GM23338 (cell line): ENCODE measurements at regions not wholly inside any gene's neighbourhood (a gene's known extent, or its start where the extent isn't known, plus 50 kb on each side); places are given as distances from the start of the nearest gene placed in this dataset.
A peak's percentile ranks its signal among the peaks of the same experiment; 100 is the strongest.

Experiments used
- ATAC-seq: fragments of 200-7000 bp; cut with Tn5 transposase; 3 replicates; pipeline ENCODE4 v1.9.1; 2020
- DNase-seq: peaks from one replicate; pipeline ENCODE4 v3.0.0-alpha.2; 2015; ENCODE audit warnings: low spot score
- H2AFZ ChIP-seq: fragments of 200-600 bp; sonication (generic); 2 replicates; pipeline ENCODE4 v1.8.0; 2016; ENCODE audit warnings: antibody characterized with exemption, mild to moderate bottlenecking, moderate library complexity
- H3F3A ChIP-seq: fragments of 200-600 bp; sonication (generic); replicated peaks from 2 replicates; pipeline ENCODE4 v1.8.0; 2017; ENCODE audit warnings: antibody characterized with exemption, mixed run types, low read depth
- H3K27ac ChIP-seq: fragments of 200-600 bp; sonication (generic); 2 replicates; pipeline ENCODE4 v1.6.1; 2016; ENCODE audit warnings: low read depth
- H3K27me3 ChIP-seq: fragments of 200-600 bp; sonication (generic); 2 replicates; pipeline ENCODE4 v1.8.0; 2016; ENCODE audit warnings: mild to moderate bottlenecking, mixed run types, moderate library complexity; ENCODE audit not compliant: insufficient read depth
- H3K36me3 ChIP-seq: fragments of 200-600 bp; sonication (generic); 2 replicates; pipeline ENCODE4 v1.8.0; 2016; ENCODE audit warnings: mild to moderate bottlenecking; ENCODE audit not compliant: insufficient read depth
- H3K4me1 ChIP-seq: fragments of 200-600 bp; sonication (generic); 2 replicates; pipeline ENCODE4 v1.8.0; 2016; ENCODE audit warnings: mild to moderate bottlenecking, moderate library complexity; ENCODE audit not compliant: insufficient read depth
- H3K4me2 ChIP-seq: fragments of 200-600 bp; sonication (generic); 2 replicates; pipeline ENCODE4 v1.7.1; 2017; ENCODE audit warnings: mixed run types
- H3K4me3 ChIP-seq: fragments of 200-600 bp; sonication (generic); 2 replicates; pipeline ENCODE4 v1.6.1; 2016; ENCODE audit warnings: mixed run types
- H3K79me2 ChIP-seq: fragments of 200-600 bp; sonication (generic); replicated peaks from 2 replicates; pipeline ENCODE4 v1.8.0; 2017; ENCODE audit warnings: mild to moderate bottlenecking; ENCODE audit not compliant: insufficient read depth
- H3K9me2 ChIP-seq: fragments of 200-600 bp; sonication (generic); 2 replicates; pipeline ENCODE4 v1.8.0; 2017; ENCODE audit not compliant: insufficient read depth
- H4K20me1 ChIP-seq: fragments of 200-600 bp; sonication (generic); replicated peaks from 2 replicates; pipeline ENCODE4 v1.8.0; 2017; ENCODE audit warnings: mild to moderate bottlenecking; ENCODE audit not compliant: insufficient read depth
- H3K27ac Mint-ChIP-seq: 2 replicates; pipeline ENCODE4 v1.8.0; 2020; ENCODE audit warnings: inconsistent platforms, mild to moderate bottlenecking, moderate library complexity, mixed read lengths
- H3K27me3 Mint-ChIP-seq: 3 replicates; pipeline ENCODE4 v1.8.0; 2022; ENCODE audit warnings: low read depth, mild to moderate bottlenecking, moderate library complexity, mixed read lengths, inconsistent platforms; ENCODE audit not compliant: insufficient read depth, poor library complexity
- H3K36me3 Mint-ChIP-seq: 3 replicates; pipeline ENCODE4 v1.8.0; 2021; ENCODE audit warnings: low read depth, mild to moderate bottlenecking, inconsistent platforms, moderate library complexity, mixed read lengths
- H3K4me1 Mint-ChIP-seq: 3 replicates; pipeline ENCODE4 v1.8.0; 2020; ENCODE audit warnings: mild to moderate bottlenecking, inconsistent platforms, mixed read lengths
- H3K4me3 Mint-ChIP-seq: 3 replicates; pipeline ENCODE4 v1.8.0; 2021; ENCODE audit warnings: moderate library complexity, mild to moderate bottlenecking, inconsistent platforms, mixed read lengths
- H3K9me3 Mint-ChIP-seq: 3 replicates; pipeline ENCODE4 v1.8.0; 2020; ENCODE audit warnings: moderate library complexity, mild to moderate bottlenecking, inconsistent platforms, mixed read lengths
- CREB1 ChIP-seq: fragments of 250-450 bp; sonication (Bioruptor Pico); IDR thresholded peaks from 2 replicates; pipeline ENCODE4 v1.5.0; 2020; ENCODE audit warnings: low read depth, mild to moderate bottlenecking, moderate library complexity
- CTCF ChIP-seq, 2 experiments: fragments of 200-600 bp in 1 of 2; sonication (generic) in 1 of 2; conservative IDR thresholded peaks; 2 replicates each; pipeline versions ENCODE4 v1.5.1 to v1.6.1; 2016 to 2017; ENCODE audit warnings: antibody characterized with exemption in 2 of 2, low read depth in 2 of 2, mild to moderate bottlenecking in 2 of 2, moderate library complexity in 1 of 2
- EZH2 ChIP-seq: fragments of 200-600 bp; sonication (generic); IDR thresholded peaks from one replicate; pipeline ENCODE4 v1.8.0; 2017; ENCODE audit warnings: antibody characterized with exemption, mild to moderate bottlenecking, low read depth; ENCODE audit not compliant: unreplicated experiment
- EZH2phosphoT487 ChIP-seq: fragments of 200-600 bp; sonication (generic); IDR thresholded peaks from one replicate; pipeline ENCODE4 v1.8.1; 2018; ENCODE audit warnings: antibody characterized with exemption; ENCODE audit not compliant: unreplicated experiment
- ZNF331 ChIP-seq: fragments of 250-450 bp; sonication (Bioruptor Pico); IDR thresholded peaks from 2 replicates; pipeline ENCODE4 v1.5.0; 2020; ENCODE audit warnings: low read depth, mild to moderate bottlenecking, moderate library complexity
- ZNF462 ChIP-seq: fragments of 250-450 bp; sonication (Bioruptor Pico); IDR thresholded peaks from 2 replicates; pipeline ENCODE4 v1.5.0; 2020; ENCODE audit warnings: mild to moderate bottlenecking, moderate library complexity

- no peak for TF ChIP-seq ZNF462 (CRISPR knock-in tag)
- no peak for TF ChIP-seq EZH2phosphoT487
- TF ChIP-seq EZH2, result no peak
Measured at GRCh38 chrX:6363188-6363587, 134.5 kb upstream of the NLGN4X start (continued).

GRCh38 chrX:6325437-6325836 lies 96.8 kb upstream of the NLGN4X start:
- Mint-ChIP-seq H3K27ac (peak overlapping the region; percentile 81; the same call in 1 of the 2 replicates), H3K36me3 (peaks cover 5% of the 10 kb centered on the region), H3K4me1 (peaks cover 6% of the 10 kb centered on the region), H3K9me3 (peaks cover 5% of the 10 kb centered on the region), H3K4me3 (no peak overlapping the region), H3K27me3 (no peaks in the 10 kb centered on the region)
- TF ChIP-seq ZNF331 (CRISPR knock-in tag) (no peak), CREB1 (CRISPR knock-in tag) (no peak), CTCF (conservative IDR thresholded peaks at IDR 0.05; ENCODE audit: low read depth in 2 of 2) (no peak)
- Histone ChIP-seq H3K4me3 (no peak overlapping the region), H3K9me2 (no peaks in the 10 kb centered on the region), H2AFZ (no peak overlapping the region), H3K36me3 (no peaks in the 10 kb centered on the region), H4K20me1 (no peaks in the 10 kb centered on the region), H3F3A (no peaks in the 10 kb centered on the region), H3K79me2 (no peaks in the 10 kb centered on the region), H3K4me1 (no peaks in the 10 kb centered on the region; the same call in 1 of the 2 replicates), H3K4me2 (no peak overlapping the region), H3K27ac (no peak overlapping the region), H3K27me3 (no peaks in the 10 kb centered on the region)
- ATAC-seq (no peak), DNase-seq (peak; percentile 21)
